HG03432 (cell line): ENCODE measurements at regions not wholly inside any gene's neighbourhood (a gene's known extent, or its start where the extent isn't known, plus 50 kb on each side); places are given as distances from the start of the nearest gene placed in this dataset.
"Not testable (repeated sequence)": the region's sequence is repeated elsewhere in the genome, so short reads cannot be mapped to it uniquely, and the experiment has no call there.

Source experiments
- ATAC-seq: cut with Tn5 transposase; IDR thresholded peaks from one replicate; pipeline ENCODE4 v1.9.1; 2021; ENCODE audit warnings: mild to moderate bottlenecking, moderate library complexity; ENCODE audit not compliant: unreplicated experiment

- ATAC-seq = no peak
These were observed 352.3 kb downstream of the PYDC2 start for GRCh38 chr3:191813245-191813644.

GRCh38 chr3:191848818-191849217 is 387.9 kb downstream of the PYDC2 start:
- ATAC-seq = no peak

GRCh38 chr3:191859531-191859930 is 398.6 kb downstream of the PYDC2 start:
- no peak for ATAC-seq

GRCh38 chr3:191869738-191870415 is 408.9 kb downstream of the PYDC2 start:
- ATAC-seq = no peak

- no peak for ATAC-seq
These were observed 412.8 kb downstream of the PYDC2 start for GRCh38 chr3:191873736-191874135.

GRCh38 chr3:191882289-191882688 is 421.3 kb downstream of the PYDC2 start:
- no peak for ATAC-seq

- no peak for ATAC-seq
These were observed 423.2 kb downstream of the PYDC2 start for GRCh38 chr3:191884132-191884531.

- no peak for ATAC-seq
These were observed 428.1 kb downstream of the PYDC2 start for GRCh38 chr3:191889106-191889505.

GRCh38 chr3:191889756-191890155 is 428.8 kb downstream of the PYDC2 start:
- ATAC-seq = no peak

GRCh38 chr3:191894406-191894805 is 433.4 kb downstream of the PYDC2 start:
- no peak for ATAC-seq

GRCh38 chr3:191901741-191902140 is 440.8 kb downstream of the PYDC2 start:
- no peak for ATAC-seq

- ATAC-seq = no peak
These were observed 451.7 kb downstream of the PYDC2 start for GRCh38 chr3:191912616-191913204.

- no peak for ATAC-seq
These were observed 454.7 kb downstream of the PYDC2 start for GRCh38 chr3:191915712-191916111.

GRCh38 chr3:191919491-191920026 is 458.6 kb downstream of the PYDC2 start:
- ATAC-seq = no peak

GRCh38 chr3:191922570-191922969 is 461.6 kb downstream of the PYDC2 start:
- no peak for ATAC-seq

GRCh38 chr3:191927183-191927817 is 466.3 kb downstream of the PYDC2 start:
- not testable (repeated sequence) for ATAC-seq

GRCh38 chr3:191927998-191928397 is 467.0 kb downstream of the PYDC2 start:
- ATAC-seq = not testable (repeated sequence)

- peak; percentile 67 for ATAC-seq
These were observed 483.9 kb downstream of the PYDC2 start for GRCh38 chr3:191944835-191945234.

- ATAC-seq = no peak
These were observed 491.2 kb downstream of the PYDC2 start for GRCh38 chr3:191952186-191952585.

GRCh38 chr3:191952609-191953008 is 491.6 kb downstream of the PYDC2 start:
- ATAC-seq = no peak

GRCh38 chr3:191958980-191959671 is 498.2 kb downstream of the PYDC2 start:
- ATAC-seq = peak; percentile 55
